ENCODE measurements at regions not wholly inside any gene's neighbourhood (a gene's known extent, or its start where the extent isn't known, plus 50 kb on each side); places are given as distances from the start of the nearest gene placed in this dataset.
A peak's percentile ranks its signal among the peaks of the same experiment; 100 is the strongest.

DNA sequence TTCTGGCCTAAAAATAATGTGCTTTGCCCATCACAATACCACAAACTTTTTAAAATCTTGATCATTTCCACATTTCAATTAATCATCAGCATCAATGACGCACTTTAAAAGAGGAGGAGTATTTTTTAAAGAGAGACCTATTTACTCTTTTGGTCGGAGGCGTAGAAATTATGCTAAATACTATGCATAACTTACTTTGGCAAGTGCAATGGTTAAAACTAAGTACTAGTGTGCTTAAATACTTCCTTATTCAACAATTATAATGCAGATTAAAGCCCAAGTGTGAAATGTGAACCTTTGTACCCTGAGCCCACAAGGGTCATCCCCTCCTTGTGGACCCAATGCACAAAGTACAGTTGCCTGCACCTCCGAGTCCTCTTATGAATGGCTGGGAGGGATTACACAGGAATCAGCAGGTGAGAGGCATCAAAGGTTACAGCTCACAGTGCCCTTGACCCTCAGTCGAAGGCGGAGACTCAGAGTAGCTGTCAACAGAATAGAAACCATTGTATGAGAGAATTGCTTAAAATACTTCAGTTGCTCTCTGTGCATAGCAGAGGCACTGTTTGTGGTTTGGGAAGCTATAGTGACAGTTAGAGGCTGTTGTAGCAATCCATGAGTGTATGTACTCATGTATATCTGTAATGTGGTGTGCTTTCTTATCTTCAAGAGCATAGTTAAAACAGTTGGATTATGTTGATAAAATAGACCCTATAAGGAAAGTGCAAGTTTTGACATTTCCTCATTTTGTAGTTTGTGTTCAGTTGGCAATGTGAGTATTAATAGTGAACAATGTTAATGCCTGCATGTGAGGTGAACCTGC lies 151.7 kb upstream of the ITGA4 start (continued):
- TF ChIP-seq, protein P1, sequence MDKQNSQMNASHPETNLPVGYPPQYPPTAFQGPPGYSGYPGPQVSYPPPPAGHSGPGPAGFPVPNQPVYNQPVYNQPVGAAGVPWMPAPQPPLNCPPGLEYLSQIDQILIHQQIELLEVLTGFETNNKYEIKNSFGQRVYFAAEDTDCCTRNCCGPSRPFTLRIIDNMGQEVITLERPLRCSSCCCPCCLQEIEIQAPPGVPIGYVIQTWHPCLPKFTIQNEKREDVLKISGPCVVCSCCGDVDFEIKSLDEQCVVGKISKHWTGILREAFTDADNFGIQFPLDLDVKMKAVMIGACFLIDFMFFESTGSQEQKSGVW (CRISPR knock-in tag; IDR thresholded peaks at IDR 0.05; ENCODE audit: borderline replicate concordance) = peak; percentile 39; the same call in 1 of the 2 replicates
- peak; percentile 82 for TF ChIP-seq SOX13 (IDR thresholded peaks at IDR 0.05)
- peak in 1 of 2 experiments; percentile 97; a peak in 2 of 4 replicates for TF ChIP-seq SOX13 (CRISPR knock-in tag; conservative IDR thresholded peaks at IDR 0.05 in 1 of 2, IDR thresholded peaks at IDR 0.05 in 1 of 2)
- TF ChIP-seq ZBTB8A (CRISPR knock-in tag; IDR thresholded peaks at IDR 0.05; ENCODE audit: borderline replicate concordance, low read depth) = no peak
- TF ChIP-seq, protein P2, sequence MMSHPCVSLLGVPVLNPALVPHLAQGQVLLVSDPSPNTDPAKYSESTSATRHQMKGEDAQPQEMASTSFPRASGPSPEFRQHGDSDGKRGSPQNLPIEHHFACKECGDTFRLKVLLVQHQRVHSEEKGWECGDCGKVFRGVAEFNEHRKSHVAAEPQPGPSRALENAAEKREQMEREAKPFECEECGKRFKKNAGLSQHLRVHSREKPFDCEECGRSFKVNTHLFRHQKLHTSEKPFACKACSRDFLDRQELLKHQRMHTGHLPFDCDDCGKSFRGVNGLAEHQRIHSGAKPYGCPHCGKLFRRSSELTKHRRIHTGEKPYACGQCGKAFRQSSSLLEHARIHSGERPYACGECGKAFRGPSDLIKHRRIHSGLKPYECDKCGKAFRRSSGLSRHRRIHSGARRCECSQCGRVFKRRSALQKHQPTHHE (CRISPR knock-in tag; IDR thresholded peaks at IDR 0.05; ENCODE audit: borderline replicate concordance) = peak; percentile 61; the same call in 1 of the 2 replicates
- TF ChIP-seq THYN1 (CRISPR knock-in tag; IDR thresholded peaks at IDR 0.05; ENCODE audit: borderline replicate concordance, low read depth) = no peak
- TF ChIP-seq TBX2 (CRISPR knock-in tag; IDR thresholded peaks at IDR 0.05; ENCODE audit: borderline replicate concordance) = peak; percentile 97
- TF ChIP-seq PPARG (CRISPR knock-in tag; conservative IDR thresholded peaks at IDR 0.05) = peak; percentile 72
- TF ChIP-seq HNRNPH1 (optimal IDR thresholded peaks at IDR 0.05; ENCODE audit: low read depth, low read length) = no peak
- peak; percentile 66; the same call in 1 of the 2 replicates for TF ChIP-seq RORA (CRISPR knock-in tag; IDR thresholded peaks at IDR 0.05)
- TF ChIP-seq RFXANK (CRISPR knock-in tag; IDR thresholded peaks at IDR 0.05) = 0 out of 2 replicates have a peak, but pooled peaks have one; percentile 82
- TF ChIP-seq, protein P3, sequence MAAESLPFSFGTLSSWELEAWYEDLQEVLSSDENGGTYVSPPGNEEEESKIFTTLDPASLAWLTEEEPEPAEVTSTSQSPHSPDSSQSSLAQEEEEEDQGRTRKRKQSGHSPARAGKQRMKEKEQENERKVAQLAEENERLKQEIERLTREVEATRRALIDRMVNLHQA (CRISPR knock-in tag; IDR thresholded peaks at IDR 0.05) = no peak
- TF ChIP-seq ZMAT3 (CRISPR knock-in tag; conservative IDR thresholded peaks at IDR 0.05) = no peak
- peak; percentile 89; the same call in 1 of the 2 replicates for TF ChIP-seq SIX1 (CRISPR knock-in tag; IDR thresholded peaks at IDR 0.05; ENCODE audit: borderline replicate concordance)
- TF ChIP-seq ZNF264 (CRISPR knock-in tag; IDR thresholded peaks at IDR 0.05) = peak; percentile 90
- TF ChIP-seq, protein P4, sequence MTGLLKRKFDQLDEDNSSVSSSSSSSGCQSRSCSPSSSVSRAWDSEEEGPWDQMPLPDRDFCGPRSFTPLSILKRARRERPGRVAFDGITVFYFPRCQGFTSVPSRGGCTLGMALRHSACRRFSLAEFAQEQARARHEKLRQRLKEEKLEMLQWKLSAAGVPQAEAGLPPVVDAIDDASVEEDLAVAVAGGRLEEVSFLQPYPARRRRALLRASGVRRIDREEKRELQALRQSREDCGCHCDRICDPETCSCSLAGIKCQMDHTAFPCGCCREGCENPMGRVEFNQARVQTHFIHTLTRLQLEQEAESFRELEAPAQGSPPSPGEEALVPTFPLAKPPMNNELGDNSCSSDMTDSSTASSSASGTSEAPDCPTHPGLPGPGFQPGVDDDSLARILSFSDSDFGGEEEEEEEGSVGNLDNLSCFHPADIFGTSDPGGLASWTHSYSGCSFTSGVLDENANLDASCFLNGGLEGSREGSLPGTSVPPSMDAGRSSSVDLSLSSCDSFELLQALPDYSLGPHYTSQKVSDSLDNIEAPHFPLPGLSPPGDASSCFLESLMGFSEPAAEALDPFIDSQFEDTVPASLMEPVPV (CRISPR knock-in tag; IDR thresholded peaks at IDR 0.05) = 0 out of 2 replicates have a peak, but pooled peaks have one; percentile 33
- TF ChIP-seq, protein P5, sequence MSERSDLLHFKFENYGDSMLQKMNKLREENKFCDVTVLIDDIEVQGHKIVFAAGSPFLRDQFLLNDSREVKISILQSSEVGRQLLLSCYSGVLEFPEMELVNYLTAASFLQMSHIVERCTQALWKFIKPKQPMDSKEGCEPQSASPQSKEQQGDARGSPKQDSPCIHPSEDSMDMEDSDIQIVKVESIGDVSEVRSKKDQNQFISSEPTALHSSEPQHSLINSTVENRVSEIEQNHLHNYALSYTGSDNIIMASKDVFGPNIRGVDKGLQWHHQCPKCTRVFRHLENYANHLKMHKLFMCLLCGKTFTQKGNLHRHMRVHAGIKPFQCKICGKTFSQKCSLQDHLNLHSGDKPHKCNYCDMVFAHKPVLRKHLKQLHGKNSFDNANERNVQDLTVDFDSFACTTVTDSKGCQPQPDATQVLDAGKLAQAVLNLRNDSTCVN (CRISPR knock-in tag; IDR thresholded peaks at IDR 0.05; ENCODE audit: borderline replicate concordance) = no peak
- TF ChIP-seq ZNF501 (CRISPR knock-in tag; IDR thresholded peaks at IDR 0.05) = no peak
- TF ChIP-seq ZKSCAN1 (IDR thresholded peaks at IDR 0.05; ENCODE audit: low read length) = no peak
- TF ChIP-seq ZSCAN21 (CRISPR knock-in tag; IDR thresholded peaks at IDR 0.05; ENCODE audit: borderline replicate concordance) = no peak
- TF ChIP-seq ZNF232 (CRISPR knock-in tag; IDR thresholded peaks at IDR 0.05; ENCODE audit: borderline replicate concordance) = peak; percentile 68; the same call in 1 of the 2 replicates
- no peak for TF ChIP-seq FOXK2 (IDR thresholded peaks at IDR 0.05)
- no peak for TF ChIP-seq GABPB1 (CRISPR knock-in tag; IDR thresholded peaks at IDR 0.05)
- peak; percentile 70; the same call in 1 of the 2 replicates for TF ChIP-seq ZNF556 (CRISPR knock-in tag; IDR thresholded peaks at IDR 0.05; ENCODE audit: borderline replicate concordance)
- TF ChIP-seq ZNF329 (CRISPR knock-in tag; IDR thresholded peaks at IDR 0.05; ENCODE audit: low read depth) = no peak

All from HepG2 (cell line).